Colonic mucosa (tissue), 4 donors: ENCODE measurements at regions not wholly inside any gene's neighbourhood (a gene's known extent, or its start where the extent isn't known, plus 50 kb on each side); places are given as distances from the start of the nearest gene placed in this dataset.
"Not testable (repeated sequence)": the region's sequence is repeated elsewhere in the genome, so short reads cannot be mapped to it uniquely, and the experiment has no call there.

ENCODE experiments used
- DNase-seq: peaks from one replicate; pipeline ENCODE4 v3.0.0-alpha.2; 2020
- H3K27ac ChIP-seq: fragments of 200-600 bp; one replicate; pipeline ENCODE4 v1.8.0; 2021
- H3K27me3 ChIP-seq: fragments of 200-600 bp; one replicate; pipeline ENCODE4 v1.8.0; 2021
- H3K36me3 ChIP-seq: fragments of 200-600 bp; one replicate; pipeline ENCODE4 v1.8.0; 2021
- H3K4me1 ChIP-seq: fragments of 200-600 bp; one replicate; pipeline ENCODE4 v1.8.0; 2021; ENCODE audit warnings: mild to moderate bottlenecking
- H3K4me3 ChIP-seq: fragments of 200-600 bp; one replicate; pipeline ENCODE4 v1.8.0; 2021
- H3K9ac ChIP-seq, 2 donors: one replicate each; pipeline ENCODE4 v1.7.0; 2013; ENCODE audit warnings: control low read depth in 2 of 2, low read depth in 2 of 2, low read length in 2 of 2
- H3K9me3 ChIP-seq: fragments of 200-600 bp; one replicate; pipeline ENCODE4 v1.8.0; 2021
- CTCF ChIP-seq: fragments of 200-600 bp; IDR thresholded peaks from one replicate; pipeline ENCODE4 v1.8.0; 2022; ENCODE audit warnings: antibody characterized with exemption, mild to moderate bottlenecking
- intact Hi-C: fragments of 100-400 bp; cut with DNase I; formaldehyde crosslinking; loops from one replicate; pipeline ENCODE4 v1.14.1; 2022
- donor health status: healthy.
- donor health status: DM: no; HTN: no; CAD: no.
- donor health status: DM: no; HTN: no; CAD: no.

GRCh38 chr11:121374286-121374985, 77.7 kb upstream of the SORL1 start:
- DNase-seq, result no peak
- H3K27ac ChIP-seq, result no peak overlapping the region
- H3K4me1 ChIP-seq, result no peaks in the 10 kb centered on the region
- no peak overlapping the region for H3K4me3 ChIP-seq
- TF ChIP-seq CTCF, result no peak
- no peaks in the 10 kb centered on the region for H3K9me3 ChIP-seq
- H3K9ac ChIP-seq, result no peak overlapping the region
- no peaks in the 10 kb centered on the region for H3K27me3 ChIP-seq
- intact Hi-C loops, result no loop called here
- no peaks in the 10 kb centered on the region for H3K36me3 ChIP-seq

DNA sequence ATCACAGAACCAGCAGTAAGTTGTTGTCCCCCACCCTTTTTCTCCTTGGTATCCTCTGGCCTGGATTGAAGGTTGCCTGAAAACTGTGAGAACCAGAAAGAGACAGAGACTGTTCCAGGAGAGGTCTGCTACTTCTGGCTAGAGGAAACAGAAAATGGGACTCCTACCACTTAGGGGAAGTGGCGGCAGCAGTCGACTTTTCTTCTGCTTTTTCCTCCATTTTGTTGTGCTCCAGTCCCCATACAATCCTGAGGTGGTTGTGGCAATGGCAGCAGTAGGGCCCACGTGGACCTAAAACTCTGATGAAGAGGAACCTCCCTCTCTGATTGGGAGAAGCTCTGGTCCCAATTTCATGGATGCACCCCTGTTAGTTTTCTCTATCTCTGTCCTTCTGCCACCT, 76.0 kb upstream of the SORL1 start:
- no peaks in the 10 kb centered on the region for H3K36me3 ChIP-seq
- H3K27ac ChIP-seq, result no peak overlapping the region
- no peak for DNase-seq
- no peak overlapping the region for H3K9ac ChIP-seq
- no peaks in the 10 kb centered on the region for H3K27me3 ChIP-seq
- H3K9me3 ChIP-seq, result no peaks in the 10 kb centered on the region
- no peak for TF ChIP-seq CTCF
- H3K4me3 ChIP-seq, result no peak overlapping the region
- intact Hi-C loops, result no loop called here
- H3K4me1 ChIP-seq, result no peaks in the 10 kb centered on the region

- DNase-seq, result not testable (repeated sequence)
Measured at GRCh38 chr11:121379145-121379810, 72.8 kb upstream of the SORL1 start.

GRCh38 chr11:121383716-121384115, 68.4 kb upstream of the SORL1 start:
- TF ChIP-seq CTCF, result no peak
- no peaks in the 10 kb centered on the region for H3K36me3 ChIP-seq
- H3K4me3 ChIP-seq, result no peak overlapping the region
- no peak for DNase-seq
- H3K9ac ChIP-seq, result no peak overlapping the region
- H3K9me3 ChIP-seq, result no peaks in the 10 kb centered on the region
- no peaks in the 10 kb centered on the region for H3K27me3 ChIP-seq
- H3K4me1 ChIP-seq, result no peaks in the 10 kb centered on the region
- intact Hi-C loops, result no loop called here
- H3K27ac ChIP-seq, result no peak overlapping the region

More at GRCh38 chr11:121379145-121379810, 72.8 kb upstream of the SORL1 start:
- H3K27me3 ChIP-seq, H3K27ac ChIP-seq, H3K36me3 ChIP-seq, H3K9me3 ChIP-seq, H3K4me1 ChIP-seq, intact Hi-C loops, H3K9ac ChIP-seq, H3K4me3 ChIP-seq: not testable (repeated sequence)

GRCh38 chr11:121385688-121386087, 66.4 kb upstream of the SORL1 start:
- H3K4me1 ChIP-seq, result no peaks in the 10 kb centered on the region
- no peaks in the 10 kb centered on the region for H3K9me3 ChIP-seq
- no peak overlapping the region for H3K9ac ChIP-seq
- H3K27ac ChIP-seq, result no peak overlapping the region
- no peaks in the 10 kb centered on the region for H3K36me3 ChIP-seq
- no peak for DNase-seq
- H3K27me3 ChIP-seq, result no peaks in the 10 kb centered on the region
- H3K4me3 ChIP-seq, result no peak overlapping the region
- intact Hi-C loops, result no loop called here
- no peak for TF ChIP-seq CTCF
